ENCODE measurements at regions not wholly inside any gene's neighbourhood (a gene's known extent, or its start where the extent isn't known, plus 50 kb on each side); places are given as distances from the start of the nearest gene placed in this dataset.

GRCh38 chr17:83171661-83172060 lies 92.3 kb downstream of the METRNL start:
- TF ChIP-seq CTCF (IDR thresholded peaks at IDR 0.05) (no peak), POLR2A (IDR thresholded peaks at IDR 0.05) (no peak)
